OCI-LY3 (cell line): ENCODE measurements at regions not wholly inside any gene's neighbourhood (a gene's known extent, or its start where the extent isn't known, plus 50 kb on each side); places are given as distances from the start of the nearest gene placed in this dataset.

Experiments
- EZH2phosphoT487 ChIP-seq: fragments of 200-600 bp; shearing (Covaris generic); IDR thresholded peaks from 2 replicates; pipeline ENCODE4 v1.6.1; 2018; ENCODE audit warnings: antibody characterized with exemption, mixed run types, low read depth
- TF ChIP-seq, protein P1 (sequence below): fragments of 200-600, 300-600 bp; sonication (generic); IDR thresholded peaks from 2 replicates; pipeline ENCODE4 v1.5.1; 2014; ENCODE audit warnings: antibody characterized with exemption, low read length, low read depth

DNA sequence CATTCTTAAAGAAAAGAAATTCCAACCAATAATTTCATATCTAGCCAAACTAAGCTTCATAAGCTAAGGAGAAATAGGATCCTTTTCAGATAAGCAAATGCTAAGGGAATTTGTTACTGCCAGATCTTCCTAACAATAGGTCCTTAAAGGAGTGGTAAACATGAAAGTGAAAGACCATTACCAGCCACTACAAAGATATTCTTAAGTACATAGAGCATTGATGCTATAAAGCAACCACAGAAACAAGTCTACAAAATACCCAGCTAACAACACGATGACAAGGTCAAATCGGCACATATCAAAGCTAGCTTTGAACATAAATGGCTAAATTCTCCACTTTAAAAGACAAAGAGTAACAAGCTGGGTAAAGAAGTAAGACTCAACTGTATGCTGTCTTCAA is 188.9 kb upstream of the RPRM start:
- TF ChIP-seq, protein P1, sequence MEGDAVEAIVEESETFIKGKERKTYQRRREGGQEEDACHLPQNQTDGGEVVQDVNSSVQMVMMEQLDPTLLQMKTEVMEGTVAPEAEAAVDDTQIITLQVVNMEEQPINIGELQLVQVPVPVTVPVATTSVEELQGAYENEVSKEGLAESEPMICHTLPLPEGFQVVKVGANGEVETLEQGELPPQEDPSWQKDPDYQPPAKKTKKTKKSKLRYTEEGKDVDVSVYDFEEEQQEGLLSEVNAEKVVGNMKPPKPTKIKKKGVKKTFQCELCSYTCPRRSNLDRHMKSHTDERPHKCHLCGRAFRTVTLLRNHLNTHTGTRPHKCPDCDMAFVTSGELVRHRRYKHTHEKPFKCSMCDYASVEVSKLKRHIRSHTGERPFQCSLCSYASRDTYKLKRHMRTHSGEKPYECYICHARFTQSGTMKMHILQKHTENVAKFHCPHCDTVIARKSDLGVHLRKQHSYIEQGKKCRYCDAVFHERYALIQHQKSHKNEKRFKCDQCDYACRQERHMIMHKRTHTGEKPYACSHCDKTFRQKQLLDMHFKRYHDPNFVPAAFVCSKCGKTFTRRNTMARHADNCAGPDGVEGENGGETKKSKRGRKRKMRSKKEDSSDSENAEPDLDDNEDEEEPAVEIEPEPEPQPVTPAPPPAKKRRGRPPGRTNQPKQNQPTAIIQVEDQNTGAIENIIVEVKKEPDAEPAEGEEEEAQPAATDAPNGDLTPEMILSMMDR = no peak
- TF ChIP-seq EZH2phosphoT487 = no peak
